ENCODE measurements at regions not wholly inside any gene's neighbourhood (a gene's known extent, or its start where the extent isn't known, plus 50 kb on each side); places are given as distances from the start of the nearest gene placed in this dataset.

- intact Hi-C loops (cut with micrococcal nuclease; ENCODE audit: unreplicated experiment): no loop called here
- POLR2A ChIA-PET: no interaction called here
- Histone ChIP-seq H3K27ac (ENCODE audit: low read depth, low read length, poor library complexity, severe bottlenecking) (no peak overlapping the region), H3K4me3 (ENCODE audit: low read depth, low read length, poor library complexity, severe bottlenecking) (no peak overlapping the region), H3K4me2 (ENCODE audit: low read length) (no peak overlapping the region), H3K36me3 (ENCODE audit: insufficient read depth, low read length) (no peaks in the 10 kb centered on the region), H3K79me2 (ENCODE audit: insufficient read depth, low read depth, low read length) (no peaks in the 10 kb centered on the region), H4K20me1 (ENCODE audit: insufficient read depth, low read length) (no peaks in the 10 kb centered on the region), H3K9me2 (ENCODE audit: insufficient read depth, low read length) (no peaks in the 10 kb centered on the region), H2AFZ (ENCODE audit: low read length) (no peak overlapping the region), H3K4me1 (ENCODE audit: insufficient read depth, low read length, poor library complexity, severe bottlenecking) (no peaks in the 10 kb centered on the region), H3K9me3 (ENCODE audit: low read length) (no peaks in the 10 kb centered on the region)
- CTCF ChIA-PET (ENCODE audit: unreplicated experiment): no interaction called here
- TF ChIP-seq CTCF (conservative IDR thresholded peaks at IDR 0.05; ENCODE audit: low read length): no peak
- no peak for TF ChIP-seq EZH2phosphoT487 (IDR thresholded peaks at IDR 0.05; ENCODE audit: borderline replicate concordance, low read depth, low read length)
- BruUV-seq (replicated peaks): no TSS peak
- no peak for DNase-seq (ENCODE audit: low spot score)
These were observed 2113.3 kb upstream of the PIK3C3 start for GRCh38 chr18:39841482-39842365.

- no peak overlapping the region for H3K4me2 ChIP-seq (ENCODE audit: low read length)
- no peak for DNase-seq (ENCODE audit: low spot score)
These were observed 2114.1 kb upstream of the PIK3C3 start for GRCh38 chr18:39840856-39841481.

More at GRCh38 chr18:39840856-39841481, 2114.1 kb upstream of the PIK3C3 start:
- Histone ChIP-seq H3K79me2 (ENCODE audit: insufficient read depth, low read depth, low read length) (no peaks in the 10 kb centered on the region), H3K9me3 (ENCODE audit: low read length) (no peaks in the 10 kb centered on the region), H3K36me3 (ENCODE audit: insufficient read depth, low read length) (no peaks in the 10 kb centered on the region), H3K27ac (ENCODE audit: low read depth, low read length, poor library complexity, severe bottlenecking) (no peak overlapping the region), H3K4me3 (ENCODE audit: low read depth, low read length, poor library complexity, severe bottlenecking) (no peak overlapping the region), H2AFZ (ENCODE audit: low read length) (no peak overlapping the region), H3K4me1 (ENCODE audit: insufficient read depth, low read length, poor library complexity, severe bottlenecking) (no peaks in the 10 kb centered on the region), H4K20me1 (ENCODE audit: insufficient read depth, low read length) (no peaks in the 10 kb centered on the region), H3K9me2 (ENCODE audit: insufficient read depth, low read length) (no peaks in the 10 kb centered on the region)
- no TSS peak for BruUV-seq (replicated peaks)
- CTCF ChIA-PET (ENCODE audit: unreplicated experiment): no interaction called here
- POLR2A ChIA-PET: no interaction called here
- intact Hi-C loops (cut with micrococcal nuclease; ENCODE audit: unreplicated experiment): no loop called here
- TF ChIP-seq EZH2phosphoT487 (IDR thresholded peaks at IDR 0.05; ENCODE audit: borderline replicate concordance, low read depth, low read length) (no peak), CTCF (conservative IDR thresholded peaks at IDR 0.05; ENCODE audit: low read length) (no peak)
